Colonic mucosa (tissue), 4 donors: ENCODE measurements at regions not wholly inside any gene's neighbourhood (a gene's known extent, or its start where the extent isn't known, plus 50 kb on each side); places are given as distances from the start of the nearest gene placed in this dataset.

Experiments
- DNase-seq: peaks from one replicate; pipeline ENCODE4 v3.0.0-alpha.2; 2020
- H3K27ac ChIP-seq: fragments of 200-600 bp; one replicate; pipeline ENCODE4 v1.8.0; 2021
- H3K27me3 ChIP-seq: fragments of 200-600 bp; one replicate; pipeline ENCODE4 v1.8.0; 2021
- H3K36me3 ChIP-seq: fragments of 200-600 bp; one replicate; pipeline ENCODE4 v1.8.0; 2021
- H3K4me1 ChIP-seq: fragments of 200-600 bp; one replicate; pipeline ENCODE4 v1.8.0; 2021; ENCODE audit warnings: mild to moderate bottlenecking
- H3K4me3 ChIP-seq: fragments of 200-600 bp; one replicate; pipeline ENCODE4 v1.8.0; 2021
- H3K9ac ChIP-seq, 2 donors: one replicate each; pipeline ENCODE4 v1.7.0; 2013; ENCODE audit warnings: control low read depth in 2 of 2, low read depth in 2 of 2, low read length in 2 of 2
- H3K9me3 ChIP-seq: fragments of 200-600 bp; one replicate; pipeline ENCODE4 v1.8.0; 2021
- CTCF ChIP-seq: fragments of 200-600 bp; IDR thresholded peaks from one replicate; pipeline ENCODE4 v1.8.0; 2022; ENCODE audit warnings: antibody characterized with exemption, mild to moderate bottlenecking
- intact Hi-C: fragments of 100-400 bp; cut with DNase I; formaldehyde crosslinking; loops from one replicate; pipeline ENCODE4 v1.14.1; 2022
- donor health status: healthy.
- donor health status: DM: no; HTN: no; CAD: no.
- donor health status: DM: no; HTN: no; CAD: no.

- Histone ChIP-seq H3K9ac (no peak overlapping the region), H3K36me3 (no peaks in the 10 kb centered on the region), H3K27me3 (no peaks in the 10 kb centered on the region), H3K4me1 (no peaks in the 10 kb centered on the region), H3K9me3 (no peaks in the 10 kb centered on the region), H3K27ac (no peak overlapping the region), H3K4me3 (no peak overlapping the region)
- intact Hi-C loops: no loop called here
- TF ChIP-seq CTCF: no peak
- no peak for DNase-seq
These were observed 51.7 kb upstream of the ACVR2A start for GRCh38 chr2:147792966-147793617.

- Histone ChIP-seq H3K36me3 (no peaks in the 10 kb centered on the region), H3K4me3 (no peak overlapping the region), H3K27ac (no peak overlapping the region), H3K9ac (no peak overlapping the region), H3K27me3 (no peaks in the 10 kb centered on the region), H3K4me1 (no peaks in the 10 kb centered on the region), H3K9me3 (no peaks in the 10 kb centered on the region)
- intact Hi-C loops: no loop called here
- DNase-seq: no peak
- TF ChIP-seq CTCF: no peak
These were observed 54.2 kb upstream of the ACVR2A start for GRCh38 chr2:147790580-147790979.

GRCh38 chr2:147789720-147790119, 55.1 kb upstream of the ACVR2A start:
- H3K4me1 ChIP-seq: no peaks in the 10 kb centered on the region
- H3K9ac ChIP-seq: no peak overlapping the region
- H3K9me3 ChIP-seq: no peaks in the 10 kb centered on the region
- DNase-seq: no peak
- TF ChIP-seq CTCF: no peak
- H3K36me3 ChIP-seq: no peaks in the 10 kb centered on the region
- intact Hi-C loops: no loop called here
- no peaks in the 10 kb centered on the region for H3K27me3 ChIP-seq
- no peak overlapping the region for H3K27ac ChIP-seq
- H3K4me3 ChIP-seq: no peak overlapping the region

GRCh38 chr2:147789287-147789686, 55.5 kb upstream of the ACVR2A start:
- no peaks in the 10 kb centered on the region for H3K27me3 ChIP-seq
- H3K27ac ChIP-seq: no peak overlapping the region
- no peaks in the 10 kb centered on the region for H3K9me3 ChIP-seq
- TF ChIP-seq CTCF: no peak
- no peaks in the 10 kb centered on the region for H3K4me1 ChIP-seq
- H3K36me3 ChIP-seq: no peaks in the 10 kb centered on the region
- intact Hi-C loops: no loop called here
- H3K9ac ChIP-seq: no peak overlapping the region
- no peak overlapping the region for H3K4me3 ChIP-seq
- no peak for DNase-seq

GRCh38 chr2:147782141-147782930, 62.5 kb upstream of the ACVR2A start:
- Histone ChIP-seq H3K9ac (no peak overlapping the region), H3K9me3 (no peaks in the 10 kb centered on the region), H3K4me3 (no peak overlapping the region), H3K27me3 (no peaks in the 10 kb centered on the region), H3K36me3 (no peaks in the 10 kb centered on the region), H3K27ac (no peak overlapping the region), H3K4me1 (no peaks in the 10 kb centered on the region)
- DNase-seq: no peak
- intact Hi-C loops: no loop called here
- TF ChIP-seq CTCF: no peak
